NCI-H128 (cell line): ENCODE measurements at regions not wholly inside any gene's neighbourhood (a gene's known extent, or its start where the extent isn't known, plus 50 kb on each side); places are given as distances from the start of the nearest gene placed in this dataset.

Experiments used
- DNase-seq: peaks from one replicate; lab custom pipeline; 2025; ENCODE audit not compliant: unreplicated experiment; lab: John Stamatoyannopoulos, UW

GRCh38 chr6:14969126-14969525 is 276.7 kb upstream of the JARID2 start:
- DNase-seq: no peak

- no peak for DNase-seq
These were observed 273.3 kb upstream of the JARID2 start for GRCh38 chr6:14972379-14973067.

GRCh38 chr6:14974372-14974771 is 271.5 kb upstream of the JARID2 start:
- DNase-seq: no peak

GRCh38 chr6:14974792-14975470 is 270.9 kb upstream of the JARID2 start:
- DNase-seq: no peak

GRCh38 chr6:14975471-14975817 is 270.4 kb upstream of the JARID2 start:
- no peak for DNase-seq

- no peak for DNase-seq
These were observed 268.0 kb upstream of the JARID2 start for GRCh38 chr6:14977747-14978382.

- DNase-seq: no peak
These were observed 263.9 kb upstream of the JARID2 start for GRCh38 chr6:14981960-14982359.

- no peak for DNase-seq
These were observed 262.0 kb upstream of the JARID2 start for GRCh38 chr6:14983599-14984518.

- no peak for DNase-seq
These were observed 261.4 kb upstream of the JARID2 start for GRCh38 chr6:14984519-14984853.

GRCh38 chr6:14985366-14985765 is 260.5 kb upstream of the JARID2 start:
- no peak for DNase-seq

- no peak for DNase-seq
These were observed 259.5 kb upstream of the JARID2 start for GRCh38 chr6:14986370-14986769.

GRCh38 chr6:14987490-14987889 is 258.4 kb upstream of the JARID2 start:
- DNase-seq: no peak

GRCh38 chr6:14992382-14992781 is 253.5 kb upstream of the JARID2 start:
- DNase-seq: no peak

GRCh38 chr6:14995208-14995607 is 250.7 kb upstream of the JARID2 start:
- no peak for DNase-seq

- no peak for DNase-seq
These were observed 249.8 kb upstream of the JARID2 start for GRCh38 chr6:14995966-14996602.

- DNase-seq: no peak
These were observed 249.0 kb upstream of the JARID2 start for GRCh38 chr6:14996892-14997291.

- no peak for DNase-seq
These were observed 248.4 kb upstream of the JARID2 start for GRCh38 chr6:14997507-14997906.

GRCh38 chr6:14999106-14999505 is 246.8 kb upstream of the JARID2 start:
- DNase-seq: no peak

GRCh38 chr6:15001326-15001910 is 244.5 kb upstream of the JARID2 start:
- no peak for DNase-seq

GRCh38 chr6:15008269-15008668 is 237.6 kb upstream of the JARID2 start:
- DNase-seq: no peak

- no peak for DNase-seq
These were observed 230.9 kb upstream of the JARID2 start for GRCh38 chr6:15014958-15015357.
